Transverse colon (tissue), 4 donors: ENCODE measurements at regions not wholly inside any gene's neighbourhood (a gene's known extent, or its start where the extent isn't known, plus 50 kb on each side); places are given as distances from the start of the nearest gene placed in this dataset.
"Not testable (repeated sequence)": the region's sequence is repeated elsewhere in the genome, so short reads cannot be mapped to it uniquely, and the experiment has no call there.

Source experiments
- DNase-seq: peaks from one replicate; pipeline ENCODE4 v3.0.0-alpha.2; 2019
- H3K27ac ChIP-seq, 4 donors: fragments of 200-600 bp; sonication (generic); 2 replicates each; pipeline ENCODE4 v1.5.1; 2016 to 2018; ENCODE audit warnings: inconsistent platforms in 4 of 4
- H3K27me3 ChIP-seq: fragments of 200-600 bp; sonication (generic); 2 replicates; pipeline ENCODE4 v1.5.1; 2017; ENCODE audit warnings: inconsistent platforms
- H3K36me3 ChIP-seq, 4 donors: fragments of 200-600 bp; sonication (generic); 2 replicates each; pipeline ENCODE4 v1.5.1; 2017 to 2019; ENCODE audit warnings: inconsistent platforms in 4 of 4
- H3K4me1 ChIP-seq, 4 donors: fragments of 200-600 bp; sonication (generic); 2 replicates each; pipeline ENCODE4 v1.5.1; 2017 to 2020; ENCODE audit warnings: inconsistent platforms in 4 of 4
- H3K4me3 ChIP-seq, 4 donors: fragments of 200-600 bp; sonication (generic); 1 replicate in 1 of 4; 2 replicates in 3 of 4; pipeline versions ENCODE4 v1.5.1 to v1.6.1; 2017 to 2019; ENCODE audit warnings: inconsistent platforms in 4 of 4
- H3K9me3 ChIP-seq, 2 donors: fragments of 200-600 bp; sonication (generic); 2 replicates each; pipeline ENCODE4 v1.5.1; 2017 to 2019; ENCODE audit warnings: inconsistent platforms in 2 of 2
- EP300 ChIP-seq: sonication (generic); formaldehyde crosslinking; IDR thresholded peaks from one replicate; pipeline ENCODE4 v1.6.1; 2017; ENCODE audit warnings: antibody characterized with exemption, low read depth
- POLR2A ChIP-seq: fragments of 450-650 bp; IDR thresholded peaks from one replicate; pipeline ENCODE4 v1.6.1; 2016; ENCODE audit warnings: antibody characterized with exemption, mild to moderate bottlenecking, moderate library complexity
- POLR2AphosphoS5 ChIP-seq, 3 donors: sonication (generic); formaldehyde crosslinking; IDR thresholded peaks; one replicate each; pipeline ENCODE4 v1.6.1; 2016; ENCODE audit warnings: antibody characterized with exemption in 3 of 3
- WGBS, 2 donors: methylation state at CpG; one replicate each; pipeline ENCODE4 v1.1.5; 2018; ENCODE audit warnings: low coverage in 1 of 2; 5-methylcytosine and 5-hydroxymethylcytosine counted together
- in situ Hi-C, 4 donors: fragments of 200-750 bp; cut with MboI; loops; one replicate each; pipeline versions ENCODE4 v1.15.0 to v1.15.1; 2017; ENCODE audit warnings: low sequenced_read_pairs in 3 of 4, low pct_ligation_motif_present in 1 of 4, low pct_unique_long_range_greater_than_20kb in 1 of 4
- intact Hi-C: fragments of 100-400 bp; cut with DNase I; formaldehyde crosslinking; loops from one replicate; pipeline ENCODE4 v1.15.1; 2023; ENCODE audit warnings: low total_unique reads
- TF ChIP-seq, protein P1 (sequence below), 5 experiments: fragments of 200-600 bp in 3 of 5; fragments of 450-650 bp in 2 of 5; sonication (generic) in 3 of 5; IDR thresholded peaks; 1 replicate in 2 of 5; 2 replicates in 3 of 5; pipeline ENCODE4 v1.5.1; 2016 to 2017; ENCODE audit warnings: antibody characterized with exemption in 5 of 5, inconsistent platforms in 3 of 5, mild to moderate bottlenecking in 2 of 5, moderate library complexity in 1 of 5

DNA sequence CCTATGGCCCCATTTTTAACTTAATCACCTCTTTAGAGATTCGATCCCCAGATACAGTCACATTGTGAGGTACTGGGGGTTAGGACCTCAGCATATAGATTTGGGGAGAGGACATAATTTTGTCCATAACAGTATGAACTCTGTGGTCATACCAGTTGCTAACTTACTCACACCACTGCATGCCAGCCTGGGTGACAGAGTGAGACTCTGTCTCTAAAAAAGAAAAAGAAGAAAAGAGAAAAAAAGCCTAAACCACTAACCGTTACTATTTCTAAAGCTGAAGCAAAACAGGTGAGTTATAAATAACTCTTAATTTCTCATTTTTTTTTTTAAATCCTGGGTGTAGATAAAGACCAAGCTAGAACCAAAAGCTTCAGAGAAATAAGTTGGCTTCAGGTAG is 155.1 kb upstream of the AUTS2 start:
- no peaks in the 10 kb centered on the region for H3K9me3 ChIP-seq
- no peak for TF ChIP-seq POLR2A
- TF ChIP-seq EP300 = no peak
- no peak for TF ChIP-seq POLR2AphosphoS5 (IDR thresholded peaks at IDR 0.05)
- TF ChIP-seq, protein P1, sequence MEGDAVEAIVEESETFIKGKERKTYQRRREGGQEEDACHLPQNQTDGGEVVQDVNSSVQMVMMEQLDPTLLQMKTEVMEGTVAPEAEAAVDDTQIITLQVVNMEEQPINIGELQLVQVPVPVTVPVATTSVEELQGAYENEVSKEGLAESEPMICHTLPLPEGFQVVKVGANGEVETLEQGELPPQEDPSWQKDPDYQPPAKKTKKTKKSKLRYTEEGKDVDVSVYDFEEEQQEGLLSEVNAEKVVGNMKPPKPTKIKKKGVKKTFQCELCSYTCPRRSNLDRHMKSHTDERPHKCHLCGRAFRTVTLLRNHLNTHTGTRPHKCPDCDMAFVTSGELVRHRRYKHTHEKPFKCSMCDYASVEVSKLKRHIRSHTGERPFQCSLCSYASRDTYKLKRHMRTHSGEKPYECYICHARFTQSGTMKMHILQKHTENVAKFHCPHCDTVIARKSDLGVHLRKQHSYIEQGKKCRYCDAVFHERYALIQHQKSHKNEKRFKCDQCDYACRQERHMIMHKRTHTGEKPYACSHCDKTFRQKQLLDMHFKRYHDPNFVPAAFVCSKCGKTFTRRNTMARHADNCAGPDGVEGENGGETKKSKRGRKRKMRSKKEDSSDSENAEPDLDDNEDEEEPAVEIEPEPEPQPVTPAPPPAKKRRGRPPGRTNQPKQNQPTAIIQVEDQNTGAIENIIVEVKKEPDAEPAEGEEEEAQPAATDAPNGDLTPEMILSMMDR (IDR thresholded peaks at IDR 0.05) = no peak
- intact Hi-C loops = no loop called here
- peaks cover 0 to 4% (median 0%) of the 10 kb centered on the region in 4 donors for H3K4me1 ChIP-seq
- in situ Hi-C loops = no loop called here
- 44 to 67% methylated on average over 2 of the region's 2 CpGs for WGBS, 2 donors
- H3K27ac ChIP-seq = no peak overlapping the region
- H3K36me3 ChIP-seq = no peaks in the 10 kb centered on the region
- H3K4me3 ChIP-seq = no peak overlapping the region
- no peaks in the 10 kb centered on the region for H3K27me3 ChIP-seq
- DNase-seq = no peak

DNA sequence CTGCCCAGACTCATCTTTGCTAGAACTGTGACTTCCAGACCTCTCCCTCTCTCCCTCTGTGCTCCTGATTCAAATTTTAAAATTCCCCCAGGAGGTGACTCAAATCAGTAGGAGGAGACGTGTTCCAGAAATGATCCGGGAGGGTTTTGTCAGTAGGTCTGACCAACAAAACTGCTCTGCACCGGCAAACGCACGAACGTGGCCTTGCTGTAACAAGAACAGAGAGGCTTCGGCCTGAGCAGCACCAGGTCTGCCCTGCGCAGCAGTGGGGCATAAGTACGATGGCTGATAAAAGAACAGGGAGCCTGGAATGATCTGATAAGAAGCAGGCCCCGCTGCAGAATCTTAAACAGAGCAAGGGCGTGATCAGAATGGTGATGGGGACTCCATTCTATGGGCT is 152.7 kb upstream of the AUTS2 start:
- Histone ChIP-seq H3K36me3 (no peaks in the 10 kb centered on the region), H3K9me3 (no peaks in the 10 kb centered on the region), H3K4me1 (no peaks in the 10 kb centered on the region), H3K27me3 (no peaks in the 10 kb centered on the region), H3K27ac (no peak overlapping the region), H3K4me3 (no peak overlapping the region)
- intact Hi-C loops (no loop called here), in situ Hi-C loops (no loop called here)
- TF ChIP-seq EP300 (no peak), POLR2AphosphoS5 (IDR thresholded peaks at IDR 0.05) (no peak), POLR2A (no peak)
- TF ChIP-seq, protein P1 (IDR thresholded peaks at IDR 0.05) = no peak
- WGBS, 2 donors = 80 to 90% methylated on average over 1 to 11 of the region's 11 CpGs
- no peak for DNase-seq

DNA sequence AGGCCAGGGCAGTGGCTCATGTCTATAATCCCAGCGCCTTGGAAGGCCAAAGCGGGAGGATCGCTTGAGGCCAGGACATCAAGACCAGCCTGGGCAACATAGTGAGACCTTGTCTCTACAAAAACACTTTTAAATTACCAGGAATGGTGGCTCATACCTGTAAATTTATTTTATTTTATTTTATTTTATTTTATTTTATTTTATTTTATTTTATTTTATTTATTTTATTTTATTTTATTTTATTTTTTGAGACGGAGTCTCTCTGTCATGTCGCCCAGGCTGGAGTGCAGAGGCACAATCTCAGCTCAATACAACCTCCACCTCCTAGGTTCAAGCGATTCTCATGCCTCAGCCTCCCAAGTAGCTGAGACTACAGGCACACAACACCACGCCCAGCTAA is 152.1 kb upstream of the AUTS2 start:
- H3K4me1 ChIP-seq, in situ Hi-C loops, H3K36me3 ChIP-seq, H3K27ac ChIP-seq, intact Hi-C loops, H3K27me3 ChIP-seq, DNase-seq, H3K4me3 ChIP-seq, H3K9me3 ChIP-seq: not testable (repeated sequence)
- WGBS, 2 donors = 95 to 97% methylated on average over 6 to 7 of the region's 7 CpGs

DNA sequence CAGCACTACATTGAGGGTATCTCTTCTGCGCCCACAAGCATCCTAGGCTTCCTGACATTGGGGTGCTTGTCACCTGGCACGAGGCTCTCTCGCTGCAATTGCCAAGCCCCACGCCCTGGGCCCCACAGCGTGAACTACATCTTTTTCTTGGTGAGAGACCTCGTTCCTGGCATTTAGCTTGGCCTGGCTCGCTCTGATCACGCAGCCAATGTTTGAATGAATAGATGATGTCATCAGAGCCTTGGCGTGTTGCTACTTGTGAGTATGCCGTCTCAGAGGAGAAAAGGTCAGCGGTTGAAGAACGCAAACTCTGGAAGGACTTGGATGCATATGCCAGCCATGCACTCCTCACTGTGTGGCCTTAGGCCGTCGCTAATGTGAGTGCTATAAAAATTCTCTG is 150.2 kb upstream of the AUTS2 start:
- Histone ChIP-seq H3K36me3 (no peaks in the 10 kb centered on the region), H3K27ac (no peak overlapping the region), H3K27me3 (no peaks in the 10 kb centered on the region), H3K4me3 (no peak overlapping the region), H3K4me1 (no peaks in the 10 kb centered on the region), H3K9me3 (no peaks in the 10 kb centered on the region)
- no peak for TF ChIP-seq POLR2AphosphoS5 (IDR thresholded peaks at IDR 0.05)
- TF ChIP-seq EP300 = no peak
- TF ChIP-seq, protein P1 (IDR thresholded peaks at IDR 0.05) = no peak
- TF ChIP-seq POLR2A = no peak
- in situ Hi-C loops (no loop called here), intact Hi-C loops (no loop called here)
- no peak for DNase-seq
- 74 to 80% methylated on average over 10 to 14 of the region's 14 CpGs for WGBS, 2 donors

DNA sequence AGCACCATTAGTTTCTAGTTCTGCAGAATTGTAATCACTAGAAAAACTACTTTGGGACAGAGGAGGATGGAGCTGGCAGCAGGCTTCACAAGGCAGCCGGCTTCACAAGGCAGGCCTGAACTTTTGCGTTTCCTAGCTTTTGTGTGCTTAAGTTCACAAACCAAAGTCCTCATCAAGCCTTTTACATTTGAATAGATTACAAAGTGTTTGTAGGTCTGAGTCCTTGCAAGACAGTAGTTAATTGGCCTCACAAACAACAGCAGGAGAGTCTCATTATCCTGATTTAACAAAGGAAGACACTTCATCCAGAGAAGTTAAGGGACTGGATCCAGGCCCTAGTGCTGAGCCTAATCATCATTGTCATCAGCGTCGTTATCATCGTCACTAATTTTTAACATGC is 147.8 kb upstream of the AUTS2 start:
- no peaks in the 10 kb centered on the region for H3K9me3 ChIP-seq
- intact Hi-C loops = no loop called here
- no peaks in the 10 kb centered on the region for H3K4me1 ChIP-seq
- WGBS, 2 donors = 78 to 97% methylated on average over 3 to 5 of the region's 5 CpGs
- TF ChIP-seq EP300 (no peak), POLR2AphosphoS5 (IDR thresholded peaks at IDR 0.05) (no peak), POLR2A (no peak)
- TF ChIP-seq, protein P1 (IDR thresholded peaks at IDR 0.05) = no peak
- H3K36me3 ChIP-seq = no peaks in the 10 kb centered on the region
- H3K4me3 ChIP-seq = no peak overlapping the region
- no peak overlapping the region for H3K27ac ChIP-seq
- no peaks in the 10 kb centered on the region for H3K27me3 ChIP-seq
- DNase-seq = no peak
- in situ Hi-C loops = no loop called here
